Activated T-helper 9 cell treated with anti-CD3 and anti-CD28 coated beads, Interleukin-2, amount 50 U/mL, for 16 hours (primary cell): ENCODE measurements at regions not wholly inside any gene's neighbourhood (a gene's known extent, or its start where the extent isn't known, plus 50 kb on each side); places are given as distances from the start of the nearest gene placed in this dataset.
"Not testable (repeated sequence)": the region's sequence is repeated elsewhere in the genome, so short reads cannot be mapped to it uniquely, and the experiment has no call there.

Experiments
- DNase-seq: peaks from one replicate; pipeline ENCODE4 v3.0.0-alpha.2; 2020; ENCODE audit warnings: low read depth

GRCh38 chr5:42989190-42989589 is 50.9 kb downstream of the ANXA2R start:
- DNase-seq: no peak

- no peak for DNase-seq
Observed at GRCh38 chr5:42988568-42988967, 51.6 kb downstream of the ANXA2R start.

- no peak for DNase-seq
Observed at GRCh38 chr5:42985129-42986037, 54.7 kb downstream of the ANXA2R start.

- DNase-seq: no peak
Observed at GRCh38 chr5:42984307-42984706, 55.8 kb downstream of the ANXA2R start.

GRCh38 chr5:42982107-42982622 is 58.0 kb downstream of the ANXA2R start:
- no peak for DNase-seq

GRCh38 chr5:42981417-42982106 is 58.6 kb downstream of the ANXA2R start:
- not testable (repeated sequence) for DNase-seq

- not testable (repeated sequence) for DNase-seq
Observed at GRCh38 chr5:42981015-42981414, 59.1 kb downstream of the ANXA2R start.

- not testable (repeated sequence) for DNase-seq
Observed at GRCh38 chr5:42980391-42980790, 59.7 kb downstream of the ANXA2R start.

- DNase-seq: not testable (repeated sequence)
Observed at GRCh38 chr5:42979242-42979641, 60.9 kb downstream of the ANXA2R start.

- DNase-seq: no peak
Observed at GRCh38 chr5:42974536-42974935, 65.6 kb downstream of the ANXA2R start.

GRCh38 chr5:42970636-42971559 is 69.2 kb downstream of the ANXA2R start:
- DNase-seq: no peak

- no peak for DNase-seq
Observed at GRCh38 chr5:42965934-42966333, 74.2 kb downstream of the ANXA2R start.

GRCh38 chr5:42963412-42963811 is 76.7 kb downstream of the ANXA2R start:
- no peak for DNase-seq

GRCh38 chr5:42962124-42962523 is 78.0 kb downstream of the ANXA2R start:
- DNase-seq: no peak

GRCh38 chr5:42960506-42960905 is 79.6 kb downstream of the ANXA2R start:
- DNase-seq: no peak

- no peak for DNase-seq
Observed at GRCh38 chr5:42956551-42956950, 83.6 kb downstream of the ANXA2R start.

GRCh38 chr5:42953041-42953440 is 87.1 kb downstream of the ANXA2R start:
- no peak for DNase-seq

- no peak for DNase-seq
Observed at GRCh38 chr5:42952578-42952974, 87.5 kb downstream of the ANXA2R start.

GRCh38 chr5:42951293-42951840 is 88.8 kb downstream of the ANXA2R start:
- peak; percentile 58 for DNase-seq

- DNase-seq: peak; percentile 60
Observed at GRCh38 chr5:42950456-42951292, 89.4 kb downstream of the ANXA2R start.

- DNase-seq: no peak
Observed at GRCh38 chr5:42950116-42950455, 90.0 kb downstream of the ANXA2R start.
